Nephron progenitor cell (in vitro differentiated cells): ENCODE measurements at regions not wholly inside any gene's neighbourhood (a gene's known extent, or its start where the extent isn't known, plus 50 kb on each side); places are given as distances from the start of the nearest gene placed in this dataset.

Experiments
- DNase-seq: peaks from one replicate; pipeline ENCODE4 v3.0.0; 2021
- H3K27ac Mint-ChIP-seq: 2 replicates; pipeline ENCODE4 v1.8.0; 2021; ENCODE audit warnings: mild to moderate bottlenecking, moderate library complexity, mixed read lengths
- H3K27me3 Mint-ChIP-seq: 2 replicates; pipeline ENCODE4 v1.8.0; 2021; ENCODE audit warnings: mild to moderate bottlenecking, low read depth, mixed read lengths; ENCODE audit not compliant: poor library complexity
- H3K36me3 Mint-ChIP-seq: 2 replicates; pipeline ENCODE4 v1.8.0; 2021; ENCODE audit warnings: low read depth, mixed read lengths
- H3K4me1 Mint-ChIP-seq: 2 replicates; pipeline ENCODE4 v1.8.0; 2021; ENCODE audit warnings: mixed read lengths
- H3K4me3 Mint-ChIP-seq: 2 replicates; pipeline ENCODE4 v1.8.0; 2021; ENCODE audit warnings: mild to moderate bottlenecking, moderate library complexity, mixed read lengths
- H3K9me3 Mint-ChIP-seq: 2 replicates; pipeline ENCODE4 v1.8.0; 2021; ENCODE audit warnings: mild to moderate bottlenecking, moderate library complexity, mixed read lengths
- TF ChIP-seq, protein P1 (sequence below): fragments of 200-600 bp; sonication (generic); IDR thresholded peaks from 2 replicates; pipeline ENCODE4 v1.5.0; 2021; ENCODE audit warnings: antibody characterized with exemption

DNA sequence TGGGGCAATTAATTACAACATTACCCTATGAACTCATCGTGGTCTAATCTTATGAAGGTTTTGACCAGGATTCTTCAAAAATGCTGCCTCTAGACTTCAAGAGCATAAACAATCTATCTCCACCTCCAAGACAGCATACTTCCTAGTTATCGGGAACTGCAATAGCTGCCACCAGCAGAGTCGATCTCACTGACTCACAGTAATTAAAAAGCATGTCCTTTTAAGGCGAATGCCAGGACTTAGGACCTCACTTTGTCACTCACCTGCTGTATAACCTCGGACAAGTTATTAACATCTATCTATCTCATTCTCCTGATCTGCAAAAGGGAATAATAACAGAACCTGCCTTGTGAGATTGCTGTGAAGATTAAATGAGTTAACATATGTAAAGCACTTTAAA lies 666.0 kb upstream of the COBL start:
- TF ChIP-seq, protein P1, sequence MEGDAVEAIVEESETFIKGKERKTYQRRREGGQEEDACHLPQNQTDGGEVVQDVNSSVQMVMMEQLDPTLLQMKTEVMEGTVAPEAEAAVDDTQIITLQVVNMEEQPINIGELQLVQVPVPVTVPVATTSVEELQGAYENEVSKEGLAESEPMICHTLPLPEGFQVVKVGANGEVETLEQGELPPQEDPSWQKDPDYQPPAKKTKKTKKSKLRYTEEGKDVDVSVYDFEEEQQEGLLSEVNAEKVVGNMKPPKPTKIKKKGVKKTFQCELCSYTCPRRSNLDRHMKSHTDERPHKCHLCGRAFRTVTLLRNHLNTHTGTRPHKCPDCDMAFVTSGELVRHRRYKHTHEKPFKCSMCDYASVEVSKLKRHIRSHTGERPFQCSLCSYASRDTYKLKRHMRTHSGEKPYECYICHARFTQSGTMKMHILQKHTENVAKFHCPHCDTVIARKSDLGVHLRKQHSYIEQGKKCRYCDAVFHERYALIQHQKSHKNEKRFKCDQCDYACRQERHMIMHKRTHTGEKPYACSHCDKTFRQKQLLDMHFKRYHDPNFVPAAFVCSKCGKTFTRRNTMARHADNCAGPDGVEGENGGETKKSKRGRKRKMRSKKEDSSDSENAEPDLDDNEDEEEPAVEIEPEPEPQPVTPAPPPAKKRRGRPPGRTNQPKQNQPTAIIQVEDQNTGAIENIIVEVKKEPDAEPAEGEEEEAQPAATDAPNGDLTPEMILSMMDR, result no peak
- H3K4me1 Mint-ChIP-seq, result no peaks in the 10 kb centered on the region
- H3K27me3 Mint-ChIP-seq, result no peaks in the 10 kb centered on the region
- no peak overlapping the region for H3K27ac Mint-ChIP-seq
- H3K36me3 Mint-ChIP-seq, result no peaks in the 10 kb centered on the region
- no peak overlapping the region for H3K4me3 Mint-ChIP-seq
- no peak for DNase-seq
- H3K9me3 Mint-ChIP-seq, result no peaks in the 10 kb centered on the region

DNA sequence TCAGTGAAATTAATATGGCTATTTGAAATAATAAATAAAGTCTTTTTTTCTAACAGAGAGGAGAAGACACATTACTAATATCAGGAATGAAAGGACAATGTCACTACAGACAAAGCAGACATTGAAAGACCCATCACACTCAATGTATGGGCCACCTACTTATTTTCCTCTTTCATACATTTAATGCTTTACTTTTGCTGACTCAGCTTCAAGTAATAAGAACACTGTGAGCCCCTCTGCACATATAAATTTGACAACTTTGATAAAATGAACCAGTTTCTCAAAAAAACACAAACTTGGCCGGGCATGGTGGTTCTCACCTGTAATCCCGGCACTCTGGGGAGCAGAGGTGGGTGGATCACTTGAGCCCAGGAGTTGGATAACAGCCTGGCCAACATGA lies 664.2 kb upstream of the COBL start:
- TF ChIP-seq, protein P1, result no peak
- Mint-ChIP-seq H3K9me3 (no peaks in the 10 kb centered on the region), H3K4me1 (no peaks in the 10 kb centered on the region), H3K27ac (no peak overlapping the region), H3K4me3 (no peak overlapping the region), H3K36me3 (no peaks in the 10 kb centered on the region), H3K27me3 (no peaks in the 10 kb centered on the region)
- DNase-seq, result no peak

DNA sequence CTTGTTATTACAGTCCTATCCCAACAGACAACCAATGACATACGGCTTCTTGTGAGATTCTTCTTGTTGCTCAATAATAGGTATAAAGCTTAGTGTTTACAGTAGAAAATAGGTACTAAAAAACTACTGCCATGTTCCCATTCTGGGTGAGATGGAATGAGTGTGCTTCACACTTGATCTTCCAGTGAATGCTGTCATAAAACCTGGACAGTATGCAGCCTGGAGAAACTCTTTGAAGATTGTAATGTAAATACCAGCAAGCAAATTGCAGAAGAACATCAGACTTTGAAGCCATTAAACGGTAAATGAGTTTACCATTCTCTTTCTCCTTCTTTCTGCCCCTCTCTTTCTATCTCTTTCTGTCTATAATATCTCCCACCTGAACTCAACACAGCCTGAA lies 663.7 kb upstream of the COBL start:
- H3K27me3 Mint-ChIP-seq, result no peaks in the 10 kb centered on the region
- H3K27ac Mint-ChIP-seq, result no peak overlapping the region
- no peaks in the 10 kb centered on the region for H3K36me3 Mint-ChIP-seq
- DNase-seq, result no peak
- H3K9me3 Mint-ChIP-seq, result no peaks in the 10 kb centered on the region
- TF ChIP-seq, protein P1, result no peak
- H3K4me1 Mint-ChIP-seq, result no peaks in the 10 kb centered on the region
- no peak overlapping the region for H3K4me3 Mint-ChIP-seq

DNA sequence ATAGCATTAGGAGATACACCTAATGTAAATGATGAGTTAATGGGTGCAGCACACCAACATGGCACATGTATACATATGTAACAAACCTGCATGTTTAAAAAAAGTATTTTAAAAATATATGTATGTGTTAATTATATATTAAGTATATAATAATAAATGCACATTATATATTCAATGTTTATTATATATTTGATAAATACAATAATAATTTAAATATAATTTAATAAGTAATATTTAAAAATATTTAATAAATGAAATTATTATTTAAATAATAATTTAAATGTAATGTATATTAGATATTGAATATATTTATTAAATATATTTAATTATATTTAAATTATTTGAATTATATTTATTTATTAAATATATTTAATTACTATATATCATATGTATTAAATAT lies 661.3 kb upstream of the COBL start:
- Mint-ChIP-seq H3K27me3 (no peaks in the 10 kb centered on the region), H3K36me3 (no peaks in the 10 kb centered on the region), H3K9me3 (no peaks in the 10 kb centered on the region), H3K27ac (no peak overlapping the region), H3K4me1 (no peaks in the 10 kb centered on the region), H3K4me3 (no peak overlapping the region)
- TF ChIP-seq, protein P1, result no peak
- DNase-seq, result no peak

DNA sequence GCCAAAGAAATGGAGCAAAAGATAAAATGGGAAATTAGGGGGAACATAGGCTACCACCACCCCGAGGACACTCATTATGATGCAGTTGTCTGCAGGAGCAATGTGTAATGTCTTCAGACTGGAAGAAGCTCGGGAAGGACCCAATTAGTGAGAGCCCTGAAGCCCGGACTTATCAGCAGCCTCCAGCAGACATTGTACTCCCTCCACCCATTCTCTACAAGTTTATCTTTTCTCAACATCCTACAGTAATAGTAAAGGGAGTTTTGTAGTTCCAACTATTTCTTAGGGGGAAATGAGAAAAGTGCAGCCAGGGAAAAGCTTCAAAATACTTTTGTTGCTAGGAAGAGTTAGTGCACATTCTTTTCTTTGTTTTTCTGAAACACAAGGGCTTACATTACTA lies 657.3 kb upstream of the COBL start:
- TF ChIP-seq, protein P1, result no peak
- H3K4me1 Mint-ChIP-seq, result no peaks in the 10 kb centered on the region
- H3K9me3 Mint-ChIP-seq, result no peaks in the 10 kb centered on the region
- H3K27me3 Mint-ChIP-seq, result no peaks in the 10 kb centered on the region
- H3K4me3 Mint-ChIP-seq, result no peak overlapping the region
- H3K27ac Mint-ChIP-seq, result no peak overlapping the region
- no peak for DNase-seq
- no peaks in the 10 kb centered on the region for H3K36me3 Mint-ChIP-seq

DNA sequence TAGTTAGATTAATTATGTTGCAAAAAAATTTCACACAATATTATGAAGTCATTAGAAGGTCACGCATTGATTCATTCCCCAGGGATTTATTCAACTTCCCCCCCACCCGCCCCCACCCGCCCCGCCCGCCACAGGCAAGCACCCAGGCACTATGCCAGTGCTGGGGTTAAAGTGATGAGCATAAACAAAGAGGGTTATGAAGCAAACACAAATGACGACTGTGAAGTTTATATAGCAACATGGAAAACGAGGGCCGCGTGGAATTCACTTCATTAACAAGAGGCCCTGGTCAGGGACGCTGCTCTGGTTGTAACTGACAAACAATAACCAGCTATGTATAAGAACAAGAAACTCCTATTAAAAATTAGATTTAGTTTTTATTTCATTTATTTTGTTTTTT lies 656.5 kb upstream of the COBL start:
- no peak for DNase-seq
- Mint-ChIP-seq H3K36me3 (no peaks in the 10 kb centered on the region), H3K9me3 (no peaks in the 10 kb centered on the region), H3K27me3 (no peaks in the 10 kb centered on the region), H3K4me1 (no peaks in the 10 kb centered on the region), H3K4me3 (no peak overlapping the region), H3K27ac (no peak overlapping the region)
- TF ChIP-seq, protein P1, result no peak
